NT2/D1 (cell line): ENCODE measurements at regions not wholly inside any gene's neighbourhood (a gene's known extent, or its start where the extent isn't known, plus 50 kb on each side); places are given as distances from the start of the nearest gene placed in this dataset.

ENCODE experiments used
- SUZ12 ChIP-seq: IDR thresholded peaks from 2 replicates; pipeline ENCODE4 v1.6.1; 2011; ENCODE audit not compliant: insufficient read length, insufficient read depth; ENCODE audit errors: extremely low read depth
- YY1 ChIP-seq: IDR thresholded peaks from 2 replicates; pipeline ENCODE4 v1.6.1; 2011; ENCODE audit not compliant: insufficient read length, insufficient read depth
- ZNF274 ChIP-seq: IDR thresholded peaks from 2 replicates; pipeline ENCODE4 v1.6.1; 2011; ENCODE audit warnings: mild to moderate bottlenecking, low read depth, low read length

GRCh38 chr6:6922166-6922565 is 185.6 kb upstream of the RREB1 start:
- TF ChIP-seq YY1 (no peak), SUZ12 (no peak), ZNF274 (no peak)
